ENCODE measurements at regions not wholly inside any gene's neighbourhood (a gene's known extent, or its start where the extent isn't known, plus 50 kb on each side); places are given as distances from the start of the nearest gene placed in this dataset.

DNA sequence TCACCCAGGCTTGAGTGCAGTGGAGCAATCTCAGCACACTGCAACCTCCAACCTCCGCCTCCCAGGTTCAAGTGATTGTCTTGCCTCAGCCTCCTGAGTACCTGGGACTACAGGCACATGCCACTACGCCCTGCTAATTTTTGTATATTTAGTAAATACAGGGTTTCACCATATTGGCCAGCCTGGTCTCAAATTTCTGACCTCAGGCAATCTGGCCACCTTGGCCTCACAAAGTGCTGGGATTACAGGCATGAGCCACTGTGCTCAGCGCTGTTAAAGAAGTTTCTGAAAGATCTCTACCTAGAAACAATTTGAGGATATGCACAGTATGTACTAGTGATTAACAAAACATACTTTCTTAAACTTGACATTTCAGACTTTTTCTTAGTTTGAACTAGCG, 182.6 kb upstream of the ESRRG start:
- no peak overlapping the region for H3K27ac ChIP-seq
- H3K9me3 ChIP-seq (ENCODE audit: low read depth): no peaks in the 10 kb centered on the region
- TF ChIP-seq, protein P1, sequence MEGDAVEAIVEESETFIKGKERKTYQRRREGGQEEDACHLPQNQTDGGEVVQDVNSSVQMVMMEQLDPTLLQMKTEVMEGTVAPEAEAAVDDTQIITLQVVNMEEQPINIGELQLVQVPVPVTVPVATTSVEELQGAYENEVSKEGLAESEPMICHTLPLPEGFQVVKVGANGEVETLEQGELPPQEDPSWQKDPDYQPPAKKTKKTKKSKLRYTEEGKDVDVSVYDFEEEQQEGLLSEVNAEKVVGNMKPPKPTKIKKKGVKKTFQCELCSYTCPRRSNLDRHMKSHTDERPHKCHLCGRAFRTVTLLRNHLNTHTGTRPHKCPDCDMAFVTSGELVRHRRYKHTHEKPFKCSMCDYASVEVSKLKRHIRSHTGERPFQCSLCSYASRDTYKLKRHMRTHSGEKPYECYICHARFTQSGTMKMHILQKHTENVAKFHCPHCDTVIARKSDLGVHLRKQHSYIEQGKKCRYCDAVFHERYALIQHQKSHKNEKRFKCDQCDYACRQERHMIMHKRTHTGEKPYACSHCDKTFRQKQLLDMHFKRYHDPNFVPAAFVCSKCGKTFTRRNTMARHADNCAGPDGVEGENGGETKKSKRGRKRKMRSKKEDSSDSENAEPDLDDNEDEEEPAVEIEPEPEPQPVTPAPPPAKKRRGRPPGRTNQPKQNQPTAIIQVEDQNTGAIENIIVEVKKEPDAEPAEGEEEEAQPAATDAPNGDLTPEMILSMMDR (IDR thresholded peaks at IDR 0.05; ENCODE audit: low read depth, low read length): no peak
- no peaks in the 10 kb centered on the region for H3K27me3 ChIP-seq
- no peaks in the 10 kb centered on the region for H3K36me3 ChIP-seq
- peaks cover 27% of the 10 kb centered on the region for H3K4me1 ChIP-seq (ENCODE audit: low read depth)
- H3K4me3 ChIP-seq: no peak overlapping the region
- no peak for DNase-seq (ENCODE audit: low read depth in 1 of 2, low spot score in 1 of 2)

DNA sequence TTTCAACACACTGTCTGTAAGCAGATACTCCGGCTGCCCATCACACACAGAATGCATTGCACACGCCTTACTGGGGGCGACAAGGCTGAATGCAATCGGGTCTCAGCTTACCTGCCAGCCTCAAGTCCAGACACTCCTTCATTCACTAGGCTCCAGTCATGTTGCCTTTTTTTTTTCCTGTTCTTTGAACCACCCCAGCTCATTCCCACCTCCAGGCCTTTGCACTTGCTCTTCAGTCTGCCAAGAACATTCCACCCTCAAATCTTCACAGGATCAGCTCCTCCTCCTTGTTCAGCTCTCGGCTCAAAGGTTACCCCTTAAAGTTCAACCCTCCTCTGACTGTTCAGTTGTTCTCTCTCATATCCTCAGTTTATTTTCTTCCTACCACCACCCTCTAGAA, 181.9 kb upstream of the ESRRG start:
- no peak overlapping the region for H3K4me3 ChIP-seq
- H3K36me3 ChIP-seq: no peaks in the 10 kb centered on the region
- TF ChIP-seq, protein P1 (IDR thresholded peaks at IDR 0.05; ENCODE audit: low read depth, low read length): no peak
- H3K27ac ChIP-seq: peak overlapping the region; percentile 41
- peaks cover 27% of the 10 kb centered on the region for H3K4me1 ChIP-seq (ENCODE audit: low read depth)
- DNase-seq (ENCODE audit: low read depth in 1 of 2, low spot score in 1 of 2): no peak
- H3K9me3 ChIP-seq (ENCODE audit: low read depth): no peaks in the 10 kb centered on the region
- H3K27me3 ChIP-seq: no peaks in the 10 kb centered on the region

DNA sequence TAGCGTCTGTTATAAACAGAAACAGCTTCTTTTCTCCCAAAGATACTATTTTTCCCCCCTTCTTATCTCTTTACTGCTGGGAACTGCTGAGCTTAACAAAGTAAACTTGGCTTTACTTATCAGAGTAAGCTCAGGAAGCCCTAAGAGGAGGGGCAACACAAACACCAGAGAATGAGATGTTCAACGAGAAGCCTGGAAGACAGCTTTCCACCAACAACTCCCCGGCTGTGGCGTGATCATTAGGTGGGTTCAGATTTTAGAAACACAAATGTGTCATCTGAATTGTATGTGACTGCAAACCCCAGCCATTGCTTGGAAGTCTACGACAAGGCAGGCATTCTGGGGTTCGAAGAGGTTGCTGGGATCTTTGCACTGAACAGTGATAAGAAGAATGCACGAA, 181.2 kb upstream of the ESRRG start:
- H3K27me3 ChIP-seq: no peaks in the 10 kb centered on the region
- H3K36me3 ChIP-seq: no peaks in the 10 kb centered on the region
- H3K4me1 ChIP-seq (ENCODE audit: low read depth): peaks cover 27% of the 10 kb centered on the region
- H3K9me3 ChIP-seq (ENCODE audit: low read depth): no peaks in the 10 kb centered on the region
- TF ChIP-seq, protein P1 (IDR thresholded peaks at IDR 0.05; ENCODE audit: low read depth, low read length): no peak
- H3K4me3 ChIP-seq: no peak overlapping the region
- DNase-seq (ENCODE audit: low read depth in 1 of 2, low spot score in 1 of 2): peak in 1 of 2 donors; percentile 8
- peak overlapping the region; percentile 41 for H3K27ac ChIP-seq

- peak in 1 of 2 donors; percentile 48 for DNase-seq (ENCODE audit: low read depth in 1 of 2, low spot score in 1 of 2)
- no peaks in the 10 kb centered on the region for H3K36me3 ChIP-seq
- peaks cover 27% of the 10 kb centered on the region for H3K4me1 ChIP-seq (ENCODE audit: low read depth)
- H3K4me3 ChIP-seq: no peak overlapping the region
- no peaks in the 10 kb centered on the region for H3K27me3 ChIP-seq
- H3K27ac ChIP-seq: peak overlapping the region; percentile 41
- TF ChIP-seq, protein P1 (IDR thresholded peaks at IDR 0.05; ENCODE audit: low read depth, low read length): no peak
- no peaks in the 10 kb centered on the region for H3K9me3 ChIP-seq (ENCODE audit: low read depth)
These were observed 180.1 kb upstream of the ESRRG start for GRCh38 chr1:216903382-216903740.

- no peak overlapping the region for H3K4me3 ChIP-seq
- no peaks in the 10 kb centered on the region for H3K27me3 ChIP-seq
- peak in 1 of 2 donors; percentile 47 for DNase-seq (ENCODE audit: low read depth in 1 of 2, low spot score in 1 of 2)
- no peaks in the 10 kb centered on the region for H3K9me3 ChIP-seq (ENCODE audit: low read depth)
- TF ChIP-seq, protein P1 (IDR thresholded peaks at IDR 0.05; ENCODE audit: low read depth, low read length): no peak
- peak overlapping the region; percentile 41 for H3K27ac ChIP-seq
- peaks cover 27% of the 10 kb centered on the region for H3K4me1 ChIP-seq (ENCODE audit: low read depth)
- no peaks in the 10 kb centered on the region for H3K36me3 ChIP-seq
These were observed 179.6 kb upstream of the ESRRG start for GRCh38 chr1:216902669-216903381.

All from cardiac muscle cell (in vitro differentiated cells and primary cell).